H4 (cell line): ENCODE measurements at regions not wholly inside any gene's neighbourhood (a gene's known extent, or its start where the extent isn't known, plus 50 kb on each side); places are given as distances from the start of the nearest gene placed in this dataset.
"Not testable (repeated sequence)": the region's sequence is repeated elsewhere in the genome, so short reads cannot be mapped to it uniquely, and the experiment has no call there.

Experiments
- DNase-seq: peaks from one replicate; pipeline ENCODE4 v3.0.0-alpha.2; 2015; ENCODE audit warnings: low spot score

- DNase-seq: not testable (repeated sequence)
These were observed 318.0 kb upstream of the PLGLB2 start for GRCh38 chr2:87429931-87430275.

- not testable (repeated sequence) for DNase-seq
These were observed 316.8 kb upstream of the PLGLB2 start for GRCh38 chr2:87431051-87431450.

- DNase-seq: not testable (repeated sequence)
These were observed 315.0 kb upstream of the PLGLB2 start for GRCh38 chr2:87432711-87433453.

- not testable (repeated sequence) for DNase-seq
These were observed 311.9 kb upstream of the PLGLB2 start for GRCh38 chr2:87436007-87436406.

GRCh38 chr2:87437701-87438260, 310.1 kb upstream of the PLGLB2 start:
- DNase-seq: not testable (repeated sequence)

- not testable (repeated sequence) for DNase-seq
These were observed 309.0 kb upstream of the PLGLB2 start for GRCh38 chr2:87438780-87439454.

GRCh38 chr2:87439617-87440204, 308.2 kb upstream of the PLGLB2 start:
- DNase-seq: not testable (repeated sequence)

- not testable (repeated sequence) for DNase-seq
These were observed 307.2 kb upstream of the PLGLB2 start for GRCh38 chr2:87440650-87441049.

GRCh38 chr2:87441375-87441774, 306.5 kb upstream of the PLGLB2 start:
- DNase-seq: not testable (repeated sequence)

GRCh38 chr2:87442983-87443577, 304.8 kb upstream of the PLGLB2 start:
- not testable (repeated sequence) for DNase-seq

- DNase-seq: not testable (repeated sequence)
These were observed 302.9 kb upstream of the PLGLB2 start for GRCh38 chr2:87444951-87445350.

GRCh38 chr2:87445613-87446312, 302.1 kb upstream of the PLGLB2 start:
- not testable (repeated sequence) for DNase-seq

GRCh38 chr2:87446313-87446696, 301.6 kb upstream of the PLGLB2 start:
- DNase-seq: not testable (repeated sequence)

GRCh38 chr2:87449462-87449980, 298.4 kb upstream of the PLGLB2 start:
- DNase-seq: not testable (repeated sequence)

GRCh38 chr2:87452193-87452592, 295.7 kb upstream of the PLGLB2 start:
- DNase-seq: not testable (repeated sequence)

GRCh38 chr2:87452861-87453260, 295.0 kb upstream of the PLGLB2 start:
- peak; percentile 60 for DNase-seq

GRCh38 chr2:87453965-87454364, 293.9 kb upstream of the PLGLB2 start:
- DNase-seq: peak; percentile 67

- DNase-seq: peak; percentile 50
These were observed 293.5 kb upstream of the PLGLB2 start for GRCh38 chr2:87454421-87454820.

GRCh38 chr2:87455209-87455853, 292.6 kb upstream of the PLGLB2 start:
- DNase-seq: not testable (repeated sequence)

- not testable (repeated sequence) for DNase-seq
These were observed 292.0 kb upstream of the PLGLB2 start for GRCh38 chr2:87455854-87456249.
